ENCODE measurements at regions not wholly inside any gene's neighbourhood (a gene's known extent, or its start where the extent isn't known, plus 50 kb on each side); places are given as distances from the start of the nearest gene placed in this dataset.

DNA sequence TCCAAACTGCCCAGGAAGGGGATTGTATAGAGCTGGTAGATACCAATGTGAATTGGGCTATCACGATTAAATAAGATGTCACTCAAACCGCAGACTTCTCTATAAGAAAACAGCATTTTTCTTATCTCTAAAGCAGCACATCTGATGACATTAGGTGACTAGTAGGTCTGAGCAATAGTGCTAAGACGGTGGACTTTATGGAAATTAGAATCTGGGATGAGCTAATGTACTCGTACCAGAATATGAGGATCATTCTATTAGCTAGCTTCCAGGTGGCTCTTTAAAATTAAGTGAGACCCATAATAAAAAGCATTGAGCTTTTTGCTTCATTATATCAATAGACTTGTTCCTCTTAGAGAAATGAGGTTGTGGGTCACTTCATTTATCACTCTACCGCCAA is 130.0 kb upstream of the MC4R start:
- Histone ChIP-seq H3K36me3 (ENCODE audit: control insufficient read depth, insufficient read depth, low read length) (no peaks in the 10 kb centered on the region), H3K9me3 (ENCODE audit: control insufficient read depth, insufficient read depth, low read depth, low read length) (no peaks in the 10 kb centered on the region), H3K4me3 (ENCODE audit: low read depth, low read length) (no peak overlapping the region), H3K27me3 (ENCODE audit: control insufficient read depth, insufficient read depth, low read length) (peaks cover 12% of the 10 kb centered on the region), H3K27ac (ENCODE audit: low read depth, low read length) (no peak overlapping the region), H3K4me1 (ENCODE audit: control insufficient read depth, insufficient read depth, low read length) (no peaks in the 10 kb centered on the region), H3K9ac (ENCODE audit: low read length) (no peak overlapping the region)

GRCh38 chr18:60503199-60503598 is 130.6 kb upstream of the MC4R start:
- H3K27me3 ChIP-seq (ENCODE audit: control insufficient read depth, insufficient read depth, low read length) = peaks cover 12% of the 10 kb centered on the region
- no peaks in the 10 kb centered on the region for H3K9me3 ChIP-seq (ENCODE audit: control insufficient read depth, insufficient read depth, low read depth, low read length)
- no peaks in the 10 kb centered on the region for H3K4me1 ChIP-seq (ENCODE audit: control insufficient read depth, insufficient read depth, low read length)
- no peak overlapping the region for H3K9ac ChIP-seq (ENCODE audit: low read length)
- H3K4me3 ChIP-seq (ENCODE audit: low read depth, low read length) = no peak overlapping the region
- H3K36me3 ChIP-seq (ENCODE audit: control insufficient read depth, insufficient read depth, low read length) = no peaks in the 10 kb centered on the region
- no peak overlapping the region for H3K27ac ChIP-seq (ENCODE audit: low read depth, low read length)

DNA sequence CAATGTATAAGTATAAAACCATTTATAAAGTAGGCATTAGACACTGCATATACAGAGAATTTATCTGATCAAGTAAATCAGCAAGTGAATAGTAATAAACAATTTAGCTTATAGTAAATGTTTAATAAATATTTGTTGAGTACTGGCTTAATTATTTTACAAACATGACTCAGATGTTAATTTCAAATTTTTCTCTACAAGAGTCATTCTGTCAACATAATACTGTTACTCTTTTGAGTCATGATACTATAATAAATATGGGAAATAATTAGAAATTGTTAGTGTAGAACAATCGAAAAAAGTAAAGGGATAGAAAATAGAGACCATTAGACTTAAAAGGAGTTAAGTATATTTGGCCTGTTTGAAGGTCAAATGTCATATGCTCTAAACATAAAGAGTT is 133.6 kb upstream of the MC4R start:
- no peaks in the 10 kb centered on the region; the same call in 1 of the 2 replicates for H3K27me3 ChIP-seq (ENCODE audit: control insufficient read depth, insufficient read depth, low read length)
- no peak overlapping the region for H3K9ac ChIP-seq (ENCODE audit: low read length)
- H3K36me3 ChIP-seq (ENCODE audit: control insufficient read depth, insufficient read depth, low read length) = no peaks in the 10 kb centered on the region
- H3K4me3 ChIP-seq (ENCODE audit: low read depth, low read length) = no peak overlapping the region
- H3K4me1 ChIP-seq (ENCODE audit: control insufficient read depth, insufficient read depth, low read length) = no peaks in the 10 kb centered on the region
- H3K9me3 ChIP-seq (ENCODE audit: control insufficient read depth, insufficient read depth, low read depth, low read length) = no peaks in the 10 kb centered on the region
- no peak overlapping the region for H3K27ac ChIP-seq (ENCODE audit: low read depth, low read length)

- H3K36me3 ChIP-seq (ENCODE audit: control insufficient read depth, insufficient read depth, low read length) = no peaks in the 10 kb centered on the region
- no peak overlapping the region for H3K4me3 ChIP-seq (ENCODE audit: low read depth, low read length)
- no peaks in the 10 kb centered on the region; the same call in 1 of the 2 replicates for H3K27me3 ChIP-seq (ENCODE audit: control insufficient read depth, insufficient read depth, low read length)
- H3K4me1 ChIP-seq (ENCODE audit: control insufficient read depth, insufficient read depth, low read length) = no peaks in the 10 kb centered on the region
- H3K27ac ChIP-seq (ENCODE audit: low read depth, low read length) = no peak overlapping the region
- no peak overlapping the region for H3K9ac ChIP-seq (ENCODE audit: low read length)
- H3K9me3 ChIP-seq (ENCODE audit: control insufficient read depth, insufficient read depth, low read depth, low read length) = no peaks in the 10 kb centered on the region
Measured at GRCh38 chr18:60506682-60507081, 134.1 kb upstream of the MC4R start.

DNA sequence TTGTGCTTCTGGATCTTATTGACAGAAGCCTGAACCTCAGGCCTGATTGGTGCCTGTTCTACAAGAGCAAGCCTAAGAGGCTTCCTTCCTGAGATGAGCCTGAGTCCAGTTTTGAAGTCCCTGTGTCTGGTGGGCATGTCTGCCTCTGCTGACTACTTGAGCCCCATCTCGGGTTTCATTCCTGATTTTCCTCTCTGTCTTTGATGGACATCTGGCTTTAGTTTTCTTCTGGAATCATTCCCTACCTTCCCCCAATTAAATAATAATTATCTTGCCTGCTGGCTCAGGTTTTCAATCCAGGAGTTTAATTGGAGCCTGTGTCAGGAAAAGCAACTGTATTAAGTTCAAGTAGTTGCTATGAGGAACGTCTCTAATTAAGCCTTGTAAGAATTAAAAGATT is 135.5 kb upstream of the MC4R start:
- no peaks in the 10 kb centered on the region; the same call in 1 of the 2 replicates for H3K27me3 ChIP-seq (ENCODE audit: control insufficient read depth, insufficient read depth, low read length)
- H3K36me3 ChIP-seq (ENCODE audit: control insufficient read depth, insufficient read depth, low read length) = no peaks in the 10 kb centered on the region
- no peak overlapping the region for H3K27ac ChIP-seq (ENCODE audit: low read depth, low read length)
- H3K9ac ChIP-seq (ENCODE audit: low read length) = no peak overlapping the region
- no peaks in the 10 kb centered on the region for H3K9me3 ChIP-seq (ENCODE audit: control insufficient read depth, insufficient read depth, low read depth, low read length)
- no peaks in the 10 kb centered on the region for H3K4me1 ChIP-seq (ENCODE audit: control insufficient read depth, insufficient read depth, low read length)
- H3K4me3 ChIP-seq (ENCODE audit: low read depth, low read length) = no peak overlapping the region

GRCh38 chr18:60534538-60534937 is 162.0 kb upstream of the MC4R start:
- no peak overlapping the region for H3K4me3 ChIP-seq (ENCODE audit: low read depth, low read length)
- H3K27ac ChIP-seq (ENCODE audit: low read depth, low read length) = no peak overlapping the region
- H3K27me3 ChIP-seq (ENCODE audit: control insufficient read depth, insufficient read depth, low read length) = no peaks in the 10 kb centered on the region
- H3K4me1 ChIP-seq (ENCODE audit: control insufficient read depth, insufficient read depth, low read length) = peaks cover 4% of the 10 kb centered on the region; the same call in 1 of the 2 replicates
- no peak overlapping the region for H3K9ac ChIP-seq (ENCODE audit: low read length)
- no peaks in the 10 kb centered on the region for H3K9me3 ChIP-seq (ENCODE audit: control insufficient read depth, insufficient read depth, low read depth, low read length)
- H3K36me3 ChIP-seq (ENCODE audit: control insufficient read depth, insufficient read depth, low read length) = no peaks in the 10 kb centered on the region

- H3K9me3 ChIP-seq (ENCODE audit: control insufficient read depth, insufficient read depth, low read depth, low read length) = no peaks in the 10 kb centered on the region
- H3K36me3 ChIP-seq (ENCODE audit: control insufficient read depth, insufficient read depth, low read length) = no peaks in the 10 kb centered on the region
- peaks cover 4% of the 10 kb centered on the region; the same call in 1 of the 2 replicates for H3K4me1 ChIP-seq (ENCODE audit: control insufficient read depth, insufficient read depth, low read length)
- H3K9ac ChIP-seq (ENCODE audit: low read length) = no peak overlapping the region
- H3K27ac ChIP-seq (ENCODE audit: low read depth, low read length) = no peak overlapping the region
- H3K4me3 ChIP-seq (ENCODE audit: low read depth, low read length) = no peak overlapping the region
- H3K27me3 ChIP-seq (ENCODE audit: control insufficient read depth, insufficient read depth, low read length) = no peaks in the 10 kb centered on the region
Measured at GRCh38 chr18:60537074-60537473, 164.5 kb upstream of the MC4R start.

DNA sequence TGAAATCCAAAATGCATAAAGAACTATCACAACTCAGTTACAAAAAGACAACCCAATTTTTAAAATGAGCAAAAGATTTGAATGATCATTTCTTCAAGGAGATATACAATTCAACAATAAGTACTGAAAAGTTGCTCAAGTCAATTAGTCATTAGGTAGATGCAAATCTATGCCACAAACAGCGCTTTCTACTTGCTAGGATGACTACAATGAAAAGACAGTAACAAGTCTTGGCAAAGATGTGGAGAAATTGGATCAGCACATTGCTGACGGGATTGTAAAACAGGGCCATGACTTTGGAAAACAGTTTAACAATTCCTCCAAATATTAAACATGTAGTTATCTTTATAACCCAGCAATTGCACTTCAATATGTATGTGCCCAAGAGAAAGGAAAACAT is 166.3 kb upstream of the MC4R start:
- Histone ChIP-seq H3K27me3 (ENCODE audit: control insufficient read depth, insufficient read depth, low read length) (no peaks in the 10 kb centered on the region), H3K4me1 (ENCODE audit: control insufficient read depth, insufficient read depth, low read length) (peaks cover 2% of the 10 kb centered on the region), H3K27ac (ENCODE audit: low read depth, low read length) (no peak overlapping the region), H3K9ac (ENCODE audit: low read length) (no peak overlapping the region), H3K36me3 (ENCODE audit: control insufficient read depth, insufficient read depth, low read length) (no peaks in the 10 kb centered on the region), H3K9me3 (ENCODE audit: control insufficient read depth, insufficient read depth, low read depth, low read length) (no peaks in the 10 kb centered on the region), H3K4me3 (ENCODE audit: low read depth, low read length) (no peak overlapping the region)

DNA sequence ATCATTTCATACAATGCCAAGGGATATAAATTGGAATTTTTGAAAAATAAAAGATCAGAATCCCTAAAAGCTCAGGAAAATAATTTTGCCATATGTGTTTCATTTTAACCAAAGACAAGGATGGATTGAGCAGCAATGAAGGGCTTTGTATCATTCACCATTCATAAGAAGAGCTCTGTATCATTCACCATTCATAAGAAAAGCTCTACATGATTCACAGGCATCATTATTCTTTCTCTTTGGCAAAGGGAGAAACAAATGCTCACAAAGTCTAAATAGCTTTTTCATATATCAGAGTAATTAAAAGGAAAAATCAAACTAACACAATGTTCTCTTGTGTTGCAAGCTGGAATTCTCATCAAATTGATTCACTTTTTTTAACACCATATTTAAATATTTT is 169.1 kb upstream of the MC4R start:
- no peak overlapping the region for H3K27ac ChIP-seq (ENCODE audit: low read depth, low read length)
- no peak overlapping the region for H3K9ac ChIP-seq (ENCODE audit: low read length)
- H3K27me3 ChIP-seq (ENCODE audit: control insufficient read depth, insufficient read depth, low read length) = no peaks in the 10 kb centered on the region
- no peaks in the 10 kb centered on the region for H3K9me3 ChIP-seq (ENCODE audit: control insufficient read depth, insufficient read depth, low read depth, low read length)
- no peak overlapping the region for H3K4me3 ChIP-seq (ENCODE audit: low read depth, low read length)
- H3K4me1 ChIP-seq (ENCODE audit: control insufficient read depth, insufficient read depth, low read length) = no peaks in the 10 kb centered on the region; the same call in 1 of the 2 replicates
- H3K36me3 ChIP-seq (ENCODE audit: control insufficient read depth, insufficient read depth, low read length) = no peaks in the 10 kb centered on the region

GRCh38 chr18:60543646-60544045 is 171.1 kb upstream of the MC4R start:
- Histone ChIP-seq H3K36me3 (ENCODE audit: control insufficient read depth, insufficient read depth, low read length) (no peaks in the 10 kb centered on the region), H3K4me1 (ENCODE audit: control insufficient read depth, insufficient read depth, low read length) (no peaks in the 10 kb centered on the region; the same call in 1 of the 2 replicates), H3K27me3 (ENCODE audit: control insufficient read depth, insufficient read depth, low read length) (no peaks in the 10 kb centered on the region), H3K9ac (ENCODE audit: low read length) (no peak overlapping the region), H3K27ac (ENCODE audit: low read depth, low read length) (no peak overlapping the region), H3K4me3 (ENCODE audit: low read depth, low read length) (no peak overlapping the region), H3K9me3 (ENCODE audit: control insufficient read depth, insufficient read depth, low read depth, low read length) (no peaks in the 10 kb centered on the region)

GRCh38 chr18:60549338-60549960 is 176.9 kb upstream of the MC4R start:
- no peaks in the 10 kb centered on the region for H3K4me1 ChIP-seq (ENCODE audit: control insufficient read depth, insufficient read depth, low read length)
- no peak overlapping the region for H3K4me3 ChIP-seq (ENCODE audit: low read depth, low read length)
- no peaks in the 10 kb centered on the region for H3K27me3 ChIP-seq (ENCODE audit: control insufficient read depth, insufficient read depth, low read length)
- H3K36me3 ChIP-seq (ENCODE audit: control insufficient read depth, insufficient read depth, low read length) = no peaks in the 10 kb centered on the region
- H3K9me3 ChIP-seq (ENCODE audit: control insufficient read depth, insufficient read depth, low read depth, low read length) = no peaks in the 10 kb centered on the region
- H3K27ac ChIP-seq (ENCODE audit: low read depth, low read length) = no peak overlapping the region
- no peak overlapping the region for H3K9ac ChIP-seq (ENCODE audit: low read length)

All from HUES6 (cell line).